ENCODE measurements at regions not wholly inside any gene's neighbourhood (a gene's known extent, or its start where the extent isn't known, plus 50 kb on each side); places are given as distances from the start of the nearest gene placed in this dataset.

- no peak overlapping the region for H3K27ac ChIP-seq (ENCODE audit: low read length)
- H3K9me2 ChIP-seq (replicated peaks; ENCODE audit: insufficient read depth, low read length), result no peaks in the 10 kb centered on the region
- no peak overlapping the region for H2AFZ ChIP-seq (ENCODE audit: low read length)
- H3K9me3 ChIP-seq (replicated peaks; ENCODE audit: insufficient read depth, low read length), result no peaks in the 10 kb centered on the region
- no peak for DNase-seq
- no peak overlapping the region for H3K9ac ChIP-seq (ENCODE audit: low read length)
- H3K4me1 ChIP-seq (ENCODE audit: low read length), result no peaks in the 10 kb centered on the region
- no peaks in the 10 kb centered on the region for H3K27me3 ChIP-seq (replicated peaks; ENCODE audit: insufficient read depth, low read length)
- no peak overlapping the region for H3K4me3 ChIP-seq (ENCODE audit: low read length)
- no peak overlapping the region for H3K4me2 ChIP-seq (ENCODE audit: low read depth, low read length)
- TF ChIP-seq CTCF (IDR thresholded peaks at IDR 0.05; ENCODE audit: low read length) (no peak), EZH2 (optimal IDR thresholded peaks at IDR 0.05; ENCODE audit: low read depth, low read length) (no peak), EZH2phosphoT487 (IDR thresholded peaks at IDR 0.05; ENCODE audit: low read length) (no peak)
- no peaks in the 10 kb centered on the region for H3F3A ChIP-seq (ENCODE audit: insufficient read depth, low read length)
- H4K20me1 ChIP-seq (ENCODE audit: insufficient read depth, low read length), result no peaks in the 10 kb centered on the region
- H3K36me3 ChIP-seq (replicated peaks; ENCODE audit: insufficient read depth, low read length), result no peaks in the 10 kb centered on the region
- no peaks in the 10 kb centered on the region for H3K79me2 ChIP-seq (ENCODE audit: low read length)
Measured at GRCh38 chr16:79417601-79418008, 182.9 kb downstream of the MAF start.

- no peaks in the 10 kb centered on the region for H3K79me2 ChIP-seq (ENCODE audit: low read length)
- no peak overlapping the region for H3K4me2 ChIP-seq (ENCODE audit: low read depth, low read length)
- H3K4me3 ChIP-seq (ENCODE audit: low read length), result no peak overlapping the region
- no peaks in the 10 kb centered on the region for H3K36me3 ChIP-seq (replicated peaks; ENCODE audit: insufficient read depth, low read length)
- H3K9ac ChIP-seq (ENCODE audit: low read length), result no peak overlapping the region
- no peak overlapping the region for H2AFZ ChIP-seq (ENCODE audit: low read length)
- no peaks in the 10 kb centered on the region for H3K4me1 ChIP-seq (ENCODE audit: low read length)
- H3F3A ChIP-seq (ENCODE audit: insufficient read depth, low read length), result no peaks in the 10 kb centered on the region
- no peaks in the 10 kb centered on the region for H3K9me3 ChIP-seq (replicated peaks; ENCODE audit: insufficient read depth, low read length)
- no peaks in the 10 kb centered on the region for H3K27me3 ChIP-seq (replicated peaks; ENCODE audit: insufficient read depth, low read length)
- no peaks in the 10 kb centered on the region for H4K20me1 ChIP-seq (ENCODE audit: insufficient read depth, low read length)
- no peak for TF ChIP-seq CTCF (IDR thresholded peaks at IDR 0.05; ENCODE audit: low read length)
- TF ChIP-seq EZH2phosphoT487 (IDR thresholded peaks at IDR 0.05; ENCODE audit: low read length), result no peak
- TF ChIP-seq EZH2 (optimal IDR thresholded peaks at IDR 0.05; ENCODE audit: low read depth, low read length), result no peak
- no peaks in the 10 kb centered on the region for H3K9me2 ChIP-seq (replicated peaks; ENCODE audit: insufficient read depth, low read length)
- H3K27ac ChIP-seq (ENCODE audit: low read length), result no peak overlapping the region
- DNase-seq, result no peak
Measured at GRCh38 chr16:79415983-79416640, 184.4 kb downstream of the MAF start.

DNA sequence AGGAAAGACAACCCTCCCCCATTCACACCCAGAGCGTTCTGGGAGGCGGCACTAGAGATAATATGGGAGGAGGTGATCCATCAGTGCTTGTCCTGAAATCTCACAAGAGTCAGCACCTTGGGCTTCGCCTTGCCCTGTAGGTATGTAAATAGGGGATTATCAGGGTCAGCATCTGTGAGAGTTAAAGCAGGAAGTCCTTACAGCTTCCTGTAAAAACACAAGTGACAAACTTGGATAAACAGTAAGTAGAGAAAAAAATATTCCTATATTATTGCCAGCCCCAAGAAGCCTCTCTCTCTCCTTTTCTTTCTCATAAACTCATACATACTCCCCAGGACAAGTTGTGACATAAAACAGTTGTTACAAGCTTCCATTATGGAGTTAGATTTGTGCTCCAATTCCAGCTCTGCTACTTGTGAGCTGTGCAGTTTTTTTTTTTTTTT, 187.7 kb downstream of the MAF start:
- Histone ChIP-seq H3K79me2 (ENCODE audit: low read length) (no peaks in the 10 kb centered on the region), H3K4me1 (ENCODE audit: low read length) (no peaks in the 10 kb centered on the region), H3K4me2 (ENCODE audit: low read depth, low read length) (no peak overlapping the region), H3K9me3 (replicated peaks; ENCODE audit: insufficient read depth, low read length) (no peaks in the 10 kb centered on the region), H3K27ac (ENCODE audit: low read length) (no peak overlapping the region), H3K9me2 (replicated peaks; ENCODE audit: insufficient read depth, low read length) (no peaks in the 10 kb centered on the region), H3K4me3 (ENCODE audit: low read length) (no peak overlapping the region), H4K20me1 (ENCODE audit: insufficient read depth, low read length) (no peaks in the 10 kb centered on the region), H2AFZ (ENCODE audit: low read length) (no peak overlapping the region), H3K9ac (ENCODE audit: low read length) (no peak overlapping the region), H3K27me3 (replicated peaks; ENCODE audit: insufficient read depth, low read length) (no peaks in the 10 kb centered on the region), H3K36me3 (replicated peaks; ENCODE audit: insufficient read depth, low read length) (no peaks in the 10 kb centered on the region), H3F3A (ENCODE audit: insufficient read depth, low read length) (no peaks in the 10 kb centered on the region)
- no peak for TF ChIP-seq EZH2phosphoT487 (IDR thresholded peaks at IDR 0.05; ENCODE audit: low read length)
- TF ChIP-seq EZH2 (optimal IDR thresholded peaks at IDR 0.05; ENCODE audit: low read depth, low read length), result no peak
- no peak for TF ChIP-seq CTCF (IDR thresholded peaks at IDR 0.05; ENCODE audit: low read length)
- no peak for DNase-seq

Measured in MM.1S (cell line).